T-helper 2 cell treated with Interferon-gamma antibody and Interleukin-4, amounts not matched to agents 100 ng/mL and 5 ng/mL, for 36 hours (primary cell): ENCODE measurements at regions not wholly inside any gene's neighbourhood (a gene's known extent, or its start where the extent isn't known, plus 50 kb on each side); places are given as distances from the start of the nearest gene placed in this dataset.

Experiments used
- intact Hi-C: fragments of 100-400 bp; cut with micrococcal nuclease; formaldehyde crosslinking; loops from one replicate; pipeline ENCODE4 v1.15.1; 2023

- intact Hi-C loops = no loop called here
These were observed 1410.1 kb downstream of the MRPL39 start for GRCh38 chr21:24197132-24197643.

- intact Hi-C loops = no loop called here
These were observed 1418.8 kb downstream of the MRPL39 start for GRCh38 chr21:24188506-24188905.

- intact Hi-C loops = no loop called here
These were observed 1424.2 kb downstream of the MRPL39 start for GRCh38 chr21:24183077-24183476.

GRCh38 chr21:24179110-24179509 is 1428.2 kb downstream of the MRPL39 start:
- intact Hi-C loops = no loop called here

GRCh38 chr21:24175106-24175505 is 1432.2 kb downstream of the MRPL39 start:
- intact Hi-C loops = no loop called here

- intact Hi-C loops = no loop called here
These were observed 1435.5 kb downstream of the MRPL39 start for GRCh38 chr21:24171736-24172135.

- intact Hi-C loops = no loop called here
These were observed 1443.7 kb downstream of the MRPL39 start for GRCh38 chr21:24163539-24163938.

GRCh38 chr21:24160528-24160927 is 1446.8 kb downstream of the MRPL39 start:
- intact Hi-C loops = no loop called here

GRCh38 chr21:24153137-24153536 is 1454.1 kb downstream of the MRPL39 start:
- intact Hi-C loops = no loop called here

- intact Hi-C loops = no loop called here
These were observed 1456.5 kb downstream of the MRPL39 start for GRCh38 chr21:24150753-24151152.

GRCh38 chr21:24148461-24148860 is 1458.8 kb downstream of the MRPL39 start:
- intact Hi-C loops = no loop called here

GRCh38 chr21:24147674-24148073 is 1459.6 kb downstream of the MRPL39 start:
- intact Hi-C loops = no loop called here

GRCh38 chr21:24131056-24131455 is 1476.2 kb downstream of the MRPL39 start:
- intact Hi-C loops = no loop called here

- intact Hi-C loops = no loop called here
These were observed 1479.6 kb downstream of the MRPL39 start for GRCh38 chr21:24127651-24128050.

- intact Hi-C loops = no loop called here
These were observed 1483.5 kb downstream of the MRPL39 start for GRCh38 chr21:24123785-24124184.

- intact Hi-C loops = no loop called here
These were observed 1488.4 kb downstream of the MRPL39 start for GRCh38 chr21:24118738-24119459.

- intact Hi-C loops = no loop called here
These were observed 1492.1 kb downstream of the MRPL39 start for GRCh38 chr21:24115141-24115540.

GRCh38 chr21:24112020-24112419 is 1495.3 kb downstream of the MRPL39 start:
- intact Hi-C loops = no loop called here

- intact Hi-C loops = no loop called here
These were observed 1496.4 kb downstream of the MRPL39 start for GRCh38 chr21:24110846-24111245.

- intact Hi-C loops = no loop called here
These were observed 1510.1 kb downstream of the MRPL39 start for GRCh38 chr21:24097181-24097580.

- intact Hi-C loops = no loop called here
These were observed 1510.6 kb downstream of the MRPL39 start for GRCh38 chr21:24096651-24097050.

GRCh38 chr21:24093032-24093431 is 1514.2 kb downstream of the MRPL39 start:
- intact Hi-C loops = no loop called here

GRCh38 chr21:24076179-24076578 is 1531.1 kb downstream of the MRPL39 start:
- intact Hi-C loops = no loop called here
